ENCODE measurements at regions not wholly inside any gene's neighbourhood (a gene's known extent, or its start where the extent isn't known, plus 50 kb on each side); places are given as distances from the start of the nearest gene placed in this dataset.
"Not testable (repeated sequence)": the region's sequence is repeated elsewhere in the genome, so short reads cannot be mapped to it uniquely, and the experiment has no call there.

GRCh38 chr2:133888107-133888506 lies 319.8 kb upstream of the NCKAP5 start:
- H3K27me3 ChIP-seq = no peaks in the 10 kb centered on the region
- H3K36me3 ChIP-seq = no peaks in the 10 kb centered on the region
- TF ChIP-seq CTCF (IDR thresholded peaks at IDR 0.05) (no peak), EP300 (IDR thresholded peaks at IDR 0.05) (no peak), POLR2AphosphoS5 (IDR thresholded peaks at IDR 0.05) (no peak), POLR2A (IDR thresholded peaks at IDR 0.05) (no peak)
- H3K9me3 ChIP-seq = no peaks in the 10 kb centered on the region
- intact Hi-C loops (cut with DNase I) = no loop called here
- WGBS, 2 donors = 94 to 95% methylated on average over 8 of the region's 8 CpGs
- no peak overlapping the region for H3K27ac ChIP-seq
- DNase-seq = no peak
- no peak overlapping the region for H3K4me3 ChIP-seq
- peaks cover 0 to 12% (median 7%) of the 10 kb centered on the region in 4 donors for H3K4me1 ChIP-seq

GRCh38 chr2:133888621-133889219 lies 320.5 kb upstream of the NCKAP5 start:
- DNase-seq = no peak
- intact Hi-C loops (cut with DNase I) = no loop called here
- Histone ChIP-seq H3K27me3 (no peaks in the 10 kb centered on the region), H3K36me3 (no peaks in the 10 kb centered on the region), H3K4me3 (no peak overlapping the region), H3K4me1 (peaks cover 0 to 12% (median 7%) of the 10 kb centered on the region in 4 donors), H3K27ac (no peak overlapping the region), H3K9me3 (no peaks in the 10 kb centered on the region)
- 85% methylated on average over 8 of the region's 8 CpGs for WGBS, 2 donors
- TF ChIP-seq POLR2AphosphoS5 (IDR thresholded peaks at IDR 0.05) = no peak
- no peak for TF ChIP-seq CTCF (IDR thresholded peaks at IDR 0.05)
- no peak for TF ChIP-seq POLR2A (IDR thresholded peaks at IDR 0.05)
- no peak for TF ChIP-seq EP300 (IDR thresholded peaks at IDR 0.05)

- Histone ChIP-seq H3K27me3 (no peaks in the 10 kb centered on the region), H3K27ac (no peak overlapping the region), H3K4me3 (no peak overlapping the region), H3K36me3 (no peaks in the 10 kb centered on the region), H3K9me3 (no peaks in the 10 kb centered on the region), H3K4me1 (peaks cover 0 to 1% (median 0%) of the 10 kb centered on the region in 4 donors)
- 76 to 79% methylated on average over 8 of the region's 8 CpGs for WGBS, 2 donors
- no peak for TF ChIP-seq POLR2A (IDR thresholded peaks at IDR 0.05)
- TF ChIP-seq CTCF (IDR thresholded peaks at IDR 0.05) = no peak
- no peak for TF ChIP-seq EP300 (IDR thresholded peaks at IDR 0.05)
- TF ChIP-seq POLR2AphosphoS5 (IDR thresholded peaks at IDR 0.05) = no peak
- DNase-seq = no peak
- intact Hi-C loops (cut with DNase I) = no loop called here
These were observed 324.2 kb upstream of the NCKAP5 start for GRCh38 chr2:133892352-133892913.

- intact Hi-C loops (cut with DNase I) = no loop called here
- no peak for DNase-seq
- TF ChIP-seq POLR2AphosphoS5 (IDR thresholded peaks at IDR 0.05) = no peak
- no peak for TF ChIP-seq POLR2A (IDR thresholded peaks at IDR 0.05)
- TF ChIP-seq CTCF (IDR thresholded peaks at IDR 0.05) = no peak
- TF ChIP-seq EP300 (IDR thresholded peaks at IDR 0.05) = no peak
- Histone ChIP-seq H3K9me3 (no peaks in the 10 kb centered on the region), H3K36me3 (no peaks in the 10 kb centered on the region), H3K4me3 (no peak overlapping the region), H3K4me1 (no peaks in the 10 kb centered on the region), H3K27me3 (no peaks in the 10 kb centered on the region), H3K27ac (no peak overlapping the region)
- WGBS, 2 donors = 94 to 96% methylated on average over 9 of the region's 9 CpGs
These were observed 326.2 kb upstream of the NCKAP5 start for GRCh38 chr2:133894429-133894828.

GRCh38 chr2:133897838-133898237 lies 329.6 kb upstream of the NCKAP5 start:
- H3K27me3 ChIP-seq; intact Hi-C loops (cut with DNase I); H3K4me3 ChIP-seq; H3K4me1 ChIP-seq; H3K9me3 ChIP-seq; H3K36me3 ChIP-seq; H3K27ac ChIP-seq; DNase-seq: not testable (repeated sequence)
- WGBS, 2 donors = 68 to 85% methylated on average over 4 of the region's 4 CpGs
